Vagina (tissue), 2 donors: ENCODE measurements at regions not wholly inside any gene's neighbourhood (a gene's known extent, or its start where the extent isn't known, plus 50 kb on each side); places are given as distances from the start of the nearest gene placed in this dataset.
"Not testable (repeated sequence)": the region's sequence is repeated elsewhere in the genome, so short reads cannot be mapped to it uniquely, and the experiment has no call there.

Experiments
- DNase-seq, 2 donors: peaks; one replicate each; pipeline ENCODE4 v3.0.0-alpha.2; 2017; ENCODE audit errors: extremely low spot score in 2 of 2
- H3K27ac ChIP-seq: fragments of 200-600 bp; sonication (generic); one replicate; pipeline ENCODE4 v1.5.1; 2019
- H3K27me3 ChIP-seq: fragments of 200-600 bp; sonication (generic); one replicate; pipeline ENCODE4 v1.5.1; 2019
- H3K36me3 ChIP-seq, 2 donors: fragments of 200-600 bp; sonication (generic); one replicate each; pipeline ENCODE4 v1.5.1; 2017 to 2019
- H3K4me1 ChIP-seq: fragments of 200-600 bp; sonication (generic); one replicate; pipeline ENCODE4 v1.5.1; 2019
- H3K4me3 ChIP-seq, 2 donors: fragments of 200-600 bp; sonication (generic); 1 replicate in 1 of 2; 2 replicates in 1 of 2; pipeline ENCODE4 v1.5.1; 2016 to 2019
- H3K9me3 ChIP-seq: fragments of 200-600 bp; sonication (generic); one replicate; pipeline ENCODE4 v1.5.1; 2019
- CTCF ChIP-seq, 3 experiments: fragments of 450-650 bp in 2 of 3; fragments of 200-600 bp in 1 of 3; sonication (generic) in 1 of 3; IDR thresholded peaks; one replicate each; pipeline ENCODE4 v1.5.1; 2017 to 2019; ENCODE audit warnings: antibody characterized with exemption in 3 of 3, mild to moderate bottlenecking in 2 of 3, moderate library complexity in 2 of 3
- POLR2A ChIP-seq, 2 donors: fragments of 450-650 bp; IDR thresholded peaks; one replicate each; pipeline ENCODE4 v1.6.1; 2017; ENCODE audit warnings: antibody characterized with exemption in 2 of 2, mild to moderate bottlenecking in 2 of 2, moderate library complexity in 2 of 2
- POLR2AphosphoS5 ChIP-seq, 2 donors: sonication (generic); formaldehyde crosslinking; IDR thresholded peaks; one replicate each; pipeline ENCODE4 v1.9.0; 2017; ENCODE audit warnings: antibody characterized with exemption in 2 of 2, mild to moderate bottlenecking in 2 of 2, low read depth in 1 of 2; ENCODE audit not compliant: insufficient read depth in 1 of 2
- intact Hi-C: fragments of 100-400 bp; cut with DNase I; formaldehyde crosslinking; loops from one replicate; pipeline ENCODE4 v1.15.1; 2023

DNA sequence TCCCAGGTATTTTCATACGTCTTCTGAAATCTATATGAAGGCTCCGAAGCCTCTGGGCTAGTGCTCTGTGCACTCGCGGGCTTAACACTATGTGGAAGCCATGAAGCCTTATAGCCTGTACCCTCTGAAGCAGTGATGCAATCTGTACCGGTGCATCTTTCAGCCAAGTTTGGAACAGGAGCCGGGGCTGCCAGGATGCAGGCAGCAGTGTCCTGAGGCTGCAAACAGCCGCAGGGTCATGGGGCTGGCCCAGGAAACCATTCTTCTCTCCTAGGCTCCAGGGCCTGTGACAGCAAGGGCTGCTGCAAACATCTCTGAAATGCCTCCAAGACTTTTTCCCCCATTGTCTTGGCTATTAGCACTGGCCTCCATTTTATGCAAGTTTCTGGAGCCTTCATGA is 279.6 kb downstream of the POTED start:
- H3K27me3 ChIP-seq, H3K36me3 ChIP-seq, H3K4me1 ChIP-seq, H3K4me3 ChIP-seq, H3K27ac ChIP-seq, DNase-seq, intact Hi-C loops, H3K9me3 ChIP-seq: not testable (repeated sequence)

- H3K27ac ChIP-seq, intact Hi-C loops, H3K27me3 ChIP-seq: not testable (repeated sequence)
Measured at GRCh38 chr21:13883641-13884395, 274.2 kb downstream of the POTED start.

DNA sequence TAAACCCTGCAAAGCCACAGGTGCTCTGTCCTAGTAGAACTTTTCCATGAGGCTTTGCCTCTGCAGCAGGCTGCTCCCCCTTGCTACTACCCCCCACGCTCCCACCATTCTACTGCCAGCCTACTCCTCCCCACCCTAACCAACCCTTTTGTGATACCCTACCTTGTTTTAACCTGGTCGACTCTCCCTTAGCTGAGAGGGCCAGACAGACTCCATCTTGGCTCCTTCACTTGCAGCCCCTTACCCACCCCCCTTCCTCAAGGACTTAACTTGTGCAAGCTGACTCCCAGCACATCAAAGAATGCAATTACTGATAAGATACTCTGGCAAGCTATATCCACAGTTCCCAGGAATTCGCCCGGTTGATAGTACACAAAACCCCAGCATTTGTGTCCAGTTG is 267.9 kb downstream of the POTED start:
- DNase-seq, intact Hi-C loops, H3K4me3 ChIP-seq, H3K27me3 ChIP-seq, H3K27ac ChIP-seq, H3K9me3 ChIP-seq, H3K4me1 ChIP-seq, H3K36me3 ChIP-seq: not testable (repeated sequence)

More at GRCh38 chr21:13883641-13884395, 274.2 kb downstream of the POTED start:
- not testable (repeated sequence) for H3K4me3 ChIP-seq, DNase-seq, H3K4me1 ChIP-seq, H3K36me3 ChIP-seq, H3K9me3 ChIP-seq

GRCh38 chr21:13876999-13877398 is 267.4 kb downstream of the POTED start:
- H3K36me3 ChIP-seq, intact Hi-C loops, H3K9me3 ChIP-seq, H3K4me3 ChIP-seq, DNase-seq, H3K27ac ChIP-seq, H3K4me1 ChIP-seq, H3K27me3 ChIP-seq: not testable (repeated sequence)

- H3K4me3 ChIP-seq, intact Hi-C loops: not testable (repeated sequence)
Measured at GRCh38 chr21:13874001-13874400, 264.4 kb downstream of the POTED start.

GRCh38 chr21:13854638-13855037 is 245.1 kb downstream of the POTED start:
- no peak for DNase-seq
- Histone ChIP-seq H3K4me3 (no peak overlapping the region), H3K9me3 (no peaks in the 10 kb centered on the region), H3K4me1 (no peaks in the 10 kb centered on the region), H3K36me3 (no peaks in the 10 kb centered on the region), H3K27ac (no peak overlapping the region), H3K27me3 (no peaks in the 10 kb centered on the region)
- intact Hi-C loops, result no loop called here
- TF ChIP-seq POLR2AphosphoS5 (IDR thresholded peaks at IDR 0.05; ENCODE audit: insufficient read depth in 1 of 2, low read depth in 1 of 2) (no peak), CTCF (IDR thresholded peaks at IDR 0.05) (no peak), POLR2A (IDR thresholded peaks at IDR 0.05) (no peak)

More at GRCh38 chr21:13874001-13874400, 264.4 kb downstream of the POTED start:
- H3K36me3 ChIP-seq, H3K9me3 ChIP-seq, H3K4me1 ChIP-seq, H3K27me3 ChIP-seq, H3K27ac ChIP-seq, DNase-seq: not testable (repeated sequence)

GRCh38 chr21:13850808-13851207 is 241.2 kb downstream of the POTED start:
- intact Hi-C loops, H3K27me3 ChIP-seq, H3K9me3 ChIP-seq, H3K4me3 ChIP-seq, DNase-seq, H3K36me3 ChIP-seq, H3K4me1 ChIP-seq, H3K27ac ChIP-seq: not testable (repeated sequence)

DNA sequence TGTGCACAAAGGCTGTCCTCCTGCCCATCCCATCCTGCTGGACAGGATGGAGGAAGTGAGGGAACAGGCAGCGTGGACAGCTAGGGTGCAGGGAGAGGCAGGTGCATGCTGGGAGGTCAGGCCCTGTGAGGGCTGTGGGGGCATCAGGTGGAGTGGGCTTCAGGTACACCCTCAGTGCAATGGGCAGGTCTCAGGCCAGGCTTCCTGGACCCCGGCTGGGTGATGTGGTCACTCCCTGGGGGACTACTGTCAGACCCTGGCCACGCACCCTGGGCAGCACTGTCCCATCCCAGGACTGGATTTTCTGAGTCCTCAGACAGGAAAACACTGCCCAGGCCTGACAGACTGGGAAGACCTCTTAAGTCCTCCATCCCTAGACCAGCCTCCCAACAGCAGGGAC is 239.9 kb downstream of the POTED start:
- H3K4me1 ChIP-seq, intact Hi-C loops, H3K36me3 ChIP-seq, DNase-seq, H3K27me3 ChIP-seq, H3K4me3 ChIP-seq, H3K27ac ChIP-seq, H3K9me3 ChIP-seq: not testable (repeated sequence)

- H3K27ac ChIP-seq, H3K9me3 ChIP-seq, H3K4me1 ChIP-seq, H3K27me3 ChIP-seq, intact Hi-C loops, DNase-seq, H3K36me3 ChIP-seq, H3K4me3 ChIP-seq: not testable (repeated sequence)
Measured at GRCh38 chr21:13846718-13847117, 237.1 kb downstream of the POTED start.

DNA sequence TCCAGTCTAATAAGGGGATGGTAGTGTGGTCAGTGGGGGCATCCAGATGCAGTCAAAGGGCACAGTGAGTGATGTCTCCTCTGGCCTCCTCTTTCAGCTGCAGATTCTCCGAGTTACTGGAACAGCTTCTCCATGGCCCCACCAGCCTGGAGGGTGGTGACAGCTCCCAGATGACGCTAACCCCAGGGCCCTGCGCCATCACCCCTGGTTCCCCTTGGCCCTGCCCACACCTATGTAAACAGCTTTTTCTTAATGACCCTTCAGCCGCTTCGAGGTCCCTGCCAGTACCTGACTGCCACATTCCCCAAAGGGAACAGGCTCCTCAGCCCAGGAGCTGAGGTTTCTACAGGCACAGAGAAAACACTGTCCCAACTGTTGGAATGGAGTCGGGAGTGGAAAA is 235.0 kb downstream of the POTED start:
- H3K4me3 ChIP-seq, H3K27ac ChIP-seq, intact Hi-C loops, H3K4me1 ChIP-seq, H3K9me3 ChIP-seq, H3K36me3 ChIP-seq, DNase-seq, H3K27me3 ChIP-seq: not testable (repeated sequence)

DNA sequence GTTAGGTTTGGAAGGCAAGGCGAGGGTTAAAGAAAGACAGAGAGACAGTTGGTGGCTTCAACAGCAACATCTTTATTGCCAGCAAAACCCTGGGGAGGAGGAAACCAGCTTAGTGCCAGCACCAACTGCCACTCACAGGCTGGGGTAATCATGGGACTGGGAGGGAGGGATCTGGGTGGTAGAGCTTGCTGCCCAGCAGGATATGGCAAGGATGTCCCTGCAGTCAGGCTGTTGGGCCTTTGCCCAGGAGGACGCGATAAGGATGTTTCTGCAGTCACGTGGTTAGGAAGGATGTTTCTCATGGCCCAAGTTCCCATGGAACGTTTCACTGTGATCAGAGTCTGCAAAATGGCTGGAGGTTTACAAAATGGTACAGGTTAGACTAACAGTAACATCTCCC is 233.5 kb downstream of the POTED start:
- H3K36me3 ChIP-seq, DNase-seq, H3K27ac ChIP-seq, H3K4me1 ChIP-seq, H3K27me3 ChIP-seq, intact Hi-C loops, H3K9me3 ChIP-seq, H3K4me3 ChIP-seq: not testable (repeated sequence)

- H3K36me3 ChIP-seq, H3K9me3 ChIP-seq, intact Hi-C loops, H3K27ac ChIP-seq, H3K27me3 ChIP-seq, H3K4me3 ChIP-seq, H3K4me1 ChIP-seq, DNase-seq: not testable (repeated sequence)
Measured at GRCh38 chr21:13827666-13828065, 218.1 kb downstream of the POTED start.
